SHP77 (cell line): ENCODE measurements at regions not wholly inside any gene's neighbourhood (a gene's known extent, or its start where the extent isn't known, plus 50 kb on each side); places are given as distances from the start of the nearest gene placed in this dataset.
"Not testable (repeated sequence)": the region's sequence is repeated elsewhere in the genome, so short reads cannot be mapped to it uniquely, and the experiment has no call there.

Experiments used
- DNase-seq, 2 experiments: peaks; one replicate each; lab custom pipeline; 2025; lab: John Stamatoyannopoulos, UW

DNA sequence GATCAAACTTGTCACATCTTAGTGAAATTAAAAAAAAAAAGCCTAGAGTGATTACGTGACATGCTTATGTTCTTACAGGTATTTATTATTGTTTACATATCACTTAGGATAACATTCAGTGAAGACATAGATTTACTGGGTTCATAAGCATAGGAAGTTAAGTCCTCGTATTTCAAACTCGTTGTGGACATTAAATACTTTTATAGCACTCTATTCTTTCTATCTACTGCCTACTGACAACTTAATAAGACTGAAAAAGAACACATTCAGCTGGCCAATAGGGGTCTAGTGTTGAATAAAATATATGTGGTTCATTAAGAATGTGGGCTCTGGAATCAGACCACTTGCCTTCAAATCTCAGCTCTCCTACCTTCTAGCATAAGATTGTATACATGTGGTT is 1927.4 kb downstream of the PCDH9 start:
- no peak for DNase-seq

- no peak for DNase-seq
These were observed 1928.6 kb downstream of the PCDH9 start for GRCh38 chr13:65301506-65301905.

- no peak for DNase-seq
These were observed 1929.9 kb downstream of the PCDH9 start for GRCh38 chr13:65300220-65300619.

DNA sequence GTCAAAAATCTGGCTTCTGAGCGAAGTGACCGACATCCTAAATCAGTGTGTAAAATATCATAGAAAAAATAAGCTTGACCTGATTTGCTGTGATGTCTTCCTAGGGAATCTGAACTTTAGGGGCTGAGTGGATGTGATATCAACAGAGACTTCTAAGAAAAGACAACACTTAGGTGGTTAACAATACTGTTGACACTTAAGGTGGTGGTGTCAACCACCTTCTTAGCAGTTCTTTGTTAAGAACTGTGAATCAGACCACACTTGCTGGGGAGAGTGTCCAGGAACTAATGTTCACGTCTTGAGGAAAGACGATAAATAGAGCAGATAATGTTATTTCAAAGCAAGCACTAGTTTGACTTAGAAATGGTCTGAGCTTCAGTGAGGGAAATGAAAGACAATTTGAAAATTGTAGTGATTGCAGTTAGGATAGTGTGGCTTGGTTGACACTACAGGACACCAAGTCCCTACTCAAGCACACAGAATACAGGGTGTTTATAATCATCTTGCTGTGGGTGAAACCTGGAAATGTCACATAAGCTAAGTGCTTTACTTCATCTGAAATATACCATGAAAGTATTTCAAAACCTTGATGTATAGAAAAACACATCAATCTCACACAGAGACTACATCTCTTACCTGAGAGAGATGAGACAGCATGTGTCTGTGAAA is 1936.5 kb downstream of the PCDH9 start:
- no peak for DNase-seq

GRCh38 chr13:65292488-65292901 is 1937.6 kb downstream of the PCDH9 start:
- no peak for DNase-seq

- no peak for DNase-seq
These were observed 1942.7 kb downstream of the PCDH9 start for GRCh38 chr13:65287405-65287804.

GRCh38 chr13:65275838-65276630 is 1954.1 kb downstream of the PCDH9 start:
- DNase-seq = no peak

DNA sequence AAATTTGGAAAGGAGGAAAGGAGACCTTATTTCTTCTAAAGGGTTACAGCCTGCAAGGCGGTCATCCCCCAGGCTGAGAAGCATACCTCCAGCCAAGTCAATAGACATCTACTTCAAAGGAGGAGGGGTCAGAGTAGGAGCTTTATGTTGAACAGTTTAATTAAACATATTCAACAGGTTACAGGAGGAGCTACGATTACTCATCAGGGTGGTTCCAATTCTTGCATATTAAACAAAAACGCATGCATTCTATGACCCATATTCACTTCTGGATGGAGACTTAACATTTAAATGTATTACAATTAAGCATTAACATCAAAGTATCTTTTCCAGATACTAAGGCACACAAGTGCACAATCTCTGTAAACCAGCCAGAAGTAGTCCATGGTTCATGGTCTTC is 1955.0 kb downstream of the PCDH9 start:
- no peak for DNase-seq

DNA sequence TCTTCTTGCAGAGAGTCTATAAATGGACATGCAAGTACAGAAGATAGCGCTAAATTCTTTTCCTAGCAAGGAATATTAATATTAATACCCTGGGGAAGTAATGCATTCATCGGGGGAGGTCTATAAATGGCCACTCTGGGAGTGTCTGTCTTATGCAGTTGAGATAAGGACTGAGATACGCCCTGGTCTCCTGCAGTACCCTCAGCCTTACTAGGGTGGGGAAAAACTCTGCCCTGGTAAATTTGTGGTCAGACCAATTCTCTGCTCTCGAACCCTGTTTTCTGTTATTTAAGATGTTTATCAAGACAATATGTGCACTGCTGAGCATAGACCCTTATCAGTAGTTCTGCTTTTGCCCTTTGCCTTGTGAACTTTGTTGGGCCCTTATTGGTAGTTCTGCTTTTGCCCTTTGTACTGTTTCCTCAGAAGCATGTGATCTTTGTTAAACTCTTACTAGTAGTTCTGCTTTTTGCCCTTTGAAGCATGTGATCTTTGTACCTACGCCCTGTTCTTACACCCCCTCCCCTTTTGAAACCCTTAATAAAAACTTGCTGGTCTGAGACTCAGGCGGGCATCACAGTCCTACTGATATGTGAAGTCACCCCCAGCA is 1956.2 kb downstream of the PCDH9 start:
- not testable (repeated sequence) for DNase-seq

- DNase-seq = no peak
These were observed 1962.1 kb downstream of the PCDH9 start for GRCh38 chr13:65268009-65268408.

DNA sequence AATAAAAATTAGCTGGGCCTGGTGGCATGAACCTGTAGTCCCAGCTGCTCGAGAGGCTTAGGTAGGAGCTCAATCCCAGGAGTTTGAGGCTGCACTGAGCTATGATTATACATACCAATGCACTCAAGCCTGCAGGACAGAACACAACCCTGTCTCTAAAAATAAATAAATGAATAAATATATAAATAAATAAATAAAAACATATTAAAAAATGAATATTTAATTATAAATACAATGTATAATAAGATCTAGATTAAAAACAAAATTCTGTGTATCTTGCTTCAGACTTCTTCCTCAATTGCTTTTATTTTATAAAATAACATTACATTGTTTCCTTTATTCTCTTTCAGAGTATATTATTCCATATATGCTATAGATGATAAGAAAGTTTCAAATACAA is 1964.1 kb downstream of the PCDH9 start:
- no peak for DNase-seq

- DNase-seq = no peak
These were observed 1966.1 kb downstream of the PCDH9 start for GRCh38 chr13:65264066-65264465.

- no peak for DNase-seq
These were observed 1968.9 kb downstream of the PCDH9 start for GRCh38 chr13:65260946-65261891.

DNA sequence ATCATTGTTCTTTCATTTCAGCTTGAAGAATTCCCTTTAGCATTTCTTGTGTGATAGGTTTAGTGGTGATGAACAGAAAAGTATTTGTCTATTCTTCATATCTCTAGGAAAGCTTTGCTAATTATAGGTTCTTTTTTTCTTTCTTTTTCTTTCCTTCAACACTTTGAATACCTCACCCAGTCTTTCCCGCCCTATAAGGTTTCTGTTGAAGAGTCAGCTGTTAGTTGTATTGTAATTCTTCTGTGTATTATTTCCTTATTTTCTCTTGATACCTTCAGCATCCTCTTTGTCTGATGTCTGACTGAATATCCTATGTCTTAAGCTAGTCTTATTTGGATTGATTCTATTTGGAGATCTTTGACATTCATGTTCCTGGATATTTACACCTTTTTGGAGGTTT is 1989.4 kb downstream of the PCDH9 start:
- DNase-seq = no peak

GRCh38 chr13:65236841-65237418 is 1993.2 kb downstream of the PCDH9 start:
- no peak for DNase-seq

- DNase-seq = no peak
These were observed 2012.6 kb downstream of the PCDH9 start for GRCh38 chr13:65217471-65217995.

DNA sequence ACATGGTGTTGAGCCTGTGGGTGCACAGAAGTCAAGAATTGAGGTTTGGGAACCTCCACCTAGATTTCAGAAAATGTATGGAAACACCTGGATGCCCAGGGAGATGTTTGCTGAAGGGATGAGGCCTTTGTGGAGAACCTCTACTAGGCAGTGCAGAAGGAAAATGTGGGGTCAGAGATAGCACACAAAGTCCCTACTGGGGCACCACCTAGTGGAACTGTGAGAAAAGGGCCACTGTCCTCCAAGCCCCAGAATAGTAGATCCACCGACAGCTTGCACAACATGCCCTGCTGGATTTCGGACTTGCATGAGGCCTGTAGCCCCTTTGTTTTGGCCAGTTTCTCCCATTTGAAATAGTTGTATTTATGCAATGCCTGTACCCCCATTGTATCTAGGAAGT is 2027.3 kb downstream of the PCDH9 start:
- DNase-seq = not testable (repeated sequence)

DNA sequence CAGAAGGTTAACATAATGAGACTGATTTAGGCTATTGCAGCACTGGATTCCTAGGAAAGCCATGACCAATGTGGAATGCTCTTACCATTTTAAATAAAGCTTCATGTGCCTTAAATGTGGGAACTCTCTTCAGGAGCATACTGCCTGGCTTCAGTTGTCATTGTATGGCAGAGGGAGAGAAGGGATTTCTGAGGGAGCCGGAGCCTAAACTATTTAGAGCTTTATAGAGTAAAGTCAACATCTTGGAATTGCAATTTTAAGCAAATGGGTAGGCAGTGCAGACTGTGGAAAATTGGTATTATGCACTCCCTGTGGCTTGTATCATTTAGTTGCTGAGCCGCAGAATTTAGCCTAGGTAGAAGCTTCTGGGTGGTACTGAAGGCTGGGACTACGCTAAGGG is 2041.4 kb downstream of the PCDH9 start:
- no peak for DNase-seq

DNA sequence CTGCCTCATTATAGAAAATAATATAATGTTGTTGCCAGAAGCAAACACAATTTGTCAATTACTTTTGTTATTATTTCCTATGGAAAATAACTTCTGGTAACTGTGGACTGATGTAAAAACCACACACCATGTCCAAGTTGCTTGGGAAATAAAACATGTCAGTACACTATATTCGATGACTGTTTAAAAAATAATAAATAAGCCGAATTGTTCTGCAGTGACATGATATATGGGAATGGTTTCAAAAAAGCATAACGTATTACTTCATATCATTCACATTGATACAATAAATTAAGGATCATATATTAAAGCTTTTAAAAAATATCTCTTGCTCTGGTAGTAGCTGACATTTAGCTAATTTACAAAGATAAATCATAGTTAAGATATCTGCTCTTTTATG is 2062.1 kb downstream of the PCDH9 start:
- DNase-seq = no peak

- DNase-seq = no peak
These were observed 2063.5 kb downstream of the PCDH9 start for GRCh38 chr13:65166675-65167074.

DNA sequence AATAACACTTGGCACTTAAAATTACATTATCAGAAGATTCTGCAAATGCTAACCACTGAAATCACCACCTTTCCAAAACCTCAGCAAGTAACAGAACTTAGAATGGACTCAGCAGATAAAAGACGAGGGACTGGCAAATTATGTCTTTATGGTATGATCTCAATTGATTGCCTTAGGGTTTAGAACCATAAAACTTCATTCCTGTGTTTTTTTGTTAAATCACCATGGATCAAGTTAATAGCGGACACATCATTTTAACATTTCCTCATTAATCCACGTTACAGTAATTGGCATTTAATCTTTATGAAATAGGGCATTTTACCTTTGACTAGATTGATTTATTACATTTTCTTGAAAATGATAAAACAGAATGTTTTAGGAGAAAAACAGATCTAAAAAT is 2070.3 kb downstream of the PCDH9 start:
- DNase-seq = no peak
